ENCODE measurements at regions not wholly inside any gene's neighbourhood (a gene's known extent, or its start where the extent isn't known, plus 50 kb on each side); places are given as distances from the start of the nearest gene placed in this dataset.

DNA sequence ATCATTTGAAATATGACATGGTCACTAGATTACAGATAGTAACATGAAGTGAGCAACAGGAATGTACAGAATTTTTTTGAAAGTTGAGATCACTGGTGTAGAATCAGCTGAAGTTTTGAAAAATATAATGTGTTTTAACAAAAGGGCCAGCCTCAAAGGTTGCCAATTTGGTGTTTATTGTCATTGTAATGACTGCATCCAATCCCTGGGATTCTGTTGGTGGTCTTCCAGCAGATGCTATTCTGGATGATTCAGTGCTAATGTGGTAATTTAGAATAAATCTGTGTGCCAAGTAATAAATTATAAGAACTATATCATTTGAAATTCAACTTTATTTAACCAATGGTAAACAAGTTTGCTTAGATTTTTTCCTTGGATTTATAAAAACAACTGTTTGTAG lies 436.4 kb upstream of the PKN2 start:
- TF ChIP-seq, protein P1, sequence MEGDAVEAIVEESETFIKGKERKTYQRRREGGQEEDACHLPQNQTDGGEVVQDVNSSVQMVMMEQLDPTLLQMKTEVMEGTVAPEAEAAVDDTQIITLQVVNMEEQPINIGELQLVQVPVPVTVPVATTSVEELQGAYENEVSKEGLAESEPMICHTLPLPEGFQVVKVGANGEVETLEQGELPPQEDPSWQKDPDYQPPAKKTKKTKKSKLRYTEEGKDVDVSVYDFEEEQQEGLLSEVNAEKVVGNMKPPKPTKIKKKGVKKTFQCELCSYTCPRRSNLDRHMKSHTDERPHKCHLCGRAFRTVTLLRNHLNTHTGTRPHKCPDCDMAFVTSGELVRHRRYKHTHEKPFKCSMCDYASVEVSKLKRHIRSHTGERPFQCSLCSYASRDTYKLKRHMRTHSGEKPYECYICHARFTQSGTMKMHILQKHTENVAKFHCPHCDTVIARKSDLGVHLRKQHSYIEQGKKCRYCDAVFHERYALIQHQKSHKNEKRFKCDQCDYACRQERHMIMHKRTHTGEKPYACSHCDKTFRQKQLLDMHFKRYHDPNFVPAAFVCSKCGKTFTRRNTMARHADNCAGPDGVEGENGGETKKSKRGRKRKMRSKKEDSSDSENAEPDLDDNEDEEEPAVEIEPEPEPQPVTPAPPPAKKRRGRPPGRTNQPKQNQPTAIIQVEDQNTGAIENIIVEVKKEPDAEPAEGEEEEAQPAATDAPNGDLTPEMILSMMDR (conservative IDR thresholded peaks at IDR 0.05; ENCODE audit: low read depth, low read length), result no peak
- TF ChIP-seq EZH2 (IDR thresholded peaks at IDR 0.05; ENCODE audit: borderline replicate concordance, low read depth, low read length, poor library complexity, severe bottlenecking), result no peak

Data from A673 (cell line).